ENCODE measurements at regions not wholly inside any gene's neighbourhood (a gene's known extent, or its start where the extent isn't known, plus 50 kb on each side); places are given as distances from the start of the nearest gene placed in this dataset.

DNA sequence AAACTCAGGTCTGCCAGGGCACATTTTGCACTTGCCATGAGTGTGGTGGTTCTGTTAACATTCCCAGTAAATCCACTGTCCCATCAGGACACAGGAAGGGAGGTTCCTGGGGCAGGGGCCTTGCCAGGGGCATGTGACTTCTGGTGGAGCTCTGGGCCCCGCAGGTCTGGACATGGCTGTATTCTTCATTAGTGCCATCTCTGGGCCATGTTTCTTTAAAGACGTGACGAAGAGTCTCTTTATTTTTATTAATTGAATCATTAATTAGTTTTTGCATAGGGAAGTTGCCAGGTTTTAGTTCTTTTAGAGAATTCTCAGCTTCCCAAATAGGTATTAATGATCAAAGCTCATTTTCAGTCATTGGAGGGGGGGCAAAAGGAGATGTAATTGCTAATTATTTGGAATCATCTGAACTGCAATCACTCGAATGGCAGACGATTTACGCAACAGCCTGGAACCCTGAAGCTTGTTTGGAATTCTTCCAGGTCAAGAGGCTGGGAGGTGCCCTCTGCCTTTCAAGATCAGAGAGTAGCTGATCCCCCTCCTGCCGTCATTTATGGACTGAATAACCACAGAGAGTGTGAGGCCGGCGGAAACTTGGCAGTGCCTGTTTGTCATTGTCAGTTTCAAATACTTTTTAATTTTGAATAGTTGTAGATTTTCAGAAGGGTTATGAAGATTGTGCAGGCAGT is 106.2 kb downstream of the RTP5 start:
- Histone ChIP-seq H3K27me3 (ENCODE audit: control insufficient read depth in 3 of 3, insufficient read depth in 3 of 3, low read length in 2 of 3) (no peaks in the 10 kb centered on the region), H3K27ac (ENCODE audit: low read depth in 1 of 2, low read length in 1 of 2) (no peak overlapping the region), H3K4me1 (ENCODE audit: control insufficient read depth in 5 of 5, insufficient read depth in 5 of 5, low read length in 5 of 5) (peaks cover 0 to 9% (median 0%) of the 10 kb centered on the region in 5 donors), H3K9ac (ENCODE audit: insufficient read depth in 1 of 2, low read length in 2 of 2) (no peak overlapping the region), H3K4me3 (no peak overlapping the region), H3K36me3 (ENCODE audit: control insufficient read depth in 4 of 4, insufficient read depth in 4 of 4, low read length in 4 of 4) (no peaks in the 10 kb centered on the region), H3K9me3 (ENCODE audit: control insufficient read depth in 4 of 4, insufficient read depth in 3 of 4, low read length in 3 of 4) (no peaks in the 10 kb centered on the region)
- DNase-seq (peak; percentile 29 to 58 (median 40)), ATAC-seq (ENCODE audit: insufficient read depth, low FRiP score) (no peak)
- 60 to 79% methylated on average over 9 of the region's 9 CpGs for WGBS, 2 donors
- TF ChIP-seq, protein P1, sequence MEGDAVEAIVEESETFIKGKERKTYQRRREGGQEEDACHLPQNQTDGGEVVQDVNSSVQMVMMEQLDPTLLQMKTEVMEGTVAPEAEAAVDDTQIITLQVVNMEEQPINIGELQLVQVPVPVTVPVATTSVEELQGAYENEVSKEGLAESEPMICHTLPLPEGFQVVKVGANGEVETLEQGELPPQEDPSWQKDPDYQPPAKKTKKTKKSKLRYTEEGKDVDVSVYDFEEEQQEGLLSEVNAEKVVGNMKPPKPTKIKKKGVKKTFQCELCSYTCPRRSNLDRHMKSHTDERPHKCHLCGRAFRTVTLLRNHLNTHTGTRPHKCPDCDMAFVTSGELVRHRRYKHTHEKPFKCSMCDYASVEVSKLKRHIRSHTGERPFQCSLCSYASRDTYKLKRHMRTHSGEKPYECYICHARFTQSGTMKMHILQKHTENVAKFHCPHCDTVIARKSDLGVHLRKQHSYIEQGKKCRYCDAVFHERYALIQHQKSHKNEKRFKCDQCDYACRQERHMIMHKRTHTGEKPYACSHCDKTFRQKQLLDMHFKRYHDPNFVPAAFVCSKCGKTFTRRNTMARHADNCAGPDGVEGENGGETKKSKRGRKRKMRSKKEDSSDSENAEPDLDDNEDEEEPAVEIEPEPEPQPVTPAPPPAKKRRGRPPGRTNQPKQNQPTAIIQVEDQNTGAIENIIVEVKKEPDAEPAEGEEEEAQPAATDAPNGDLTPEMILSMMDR (IDR thresholded peaks at IDR 0.05; ENCODE audit: control extremely low read depth, extremely low read depth) = no peak

DNA sequence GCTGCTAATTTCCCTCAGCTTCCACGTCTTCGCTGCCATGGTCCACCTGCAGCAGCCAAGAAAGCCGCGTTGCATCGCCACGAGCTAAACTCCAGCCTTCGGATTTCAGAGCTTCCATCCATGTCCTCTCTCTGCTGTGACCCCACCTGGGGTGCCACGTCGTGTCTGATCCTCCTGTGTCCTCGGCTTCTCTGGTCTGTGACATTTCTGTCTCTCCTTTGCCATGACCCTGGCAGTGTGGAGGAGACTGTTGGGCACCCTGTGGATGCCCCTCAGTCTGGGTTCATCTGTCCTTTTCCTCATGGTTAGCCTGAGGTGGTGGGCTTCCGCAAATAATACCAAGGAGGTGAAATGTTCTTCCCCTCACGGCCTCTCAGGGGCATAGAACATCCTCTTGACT is 106.8 kb downstream of the RTP5 start:
- TF ChIP-seq, protein P1 (IDR thresholded peaks at IDR 0.05; ENCODE audit: control extremely low read depth, extremely low read depth) = no peak
- Histone ChIP-seq H3K27me3 (ENCODE audit: control insufficient read depth in 3 of 3, insufficient read depth in 3 of 3, low read length in 2 of 3) (no peaks in the 10 kb centered on the region), H3K36me3 (ENCODE audit: control insufficient read depth in 4 of 4, insufficient read depth in 4 of 4, low read length in 4 of 4) (no peaks in the 10 kb centered on the region), H3K4me1 (ENCODE audit: control insufficient read depth in 5 of 5, insufficient read depth in 5 of 5, low read length in 5 of 5) (peaks cover 0 to 9% (median 0%) of the 10 kb centered on the region in 5 donors), H3K27ac (ENCODE audit: low read depth in 1 of 2, low read length in 1 of 2) (no peak overlapping the region), H3K9me3 (ENCODE audit: control insufficient read depth in 4 of 4, insufficient read depth in 3 of 4, low read length in 3 of 4) (no peaks in the 10 kb centered on the region), H3K9ac (ENCODE audit: insufficient read depth in 1 of 2, low read length in 2 of 2) (no peak overlapping the region), H3K4me3 (no peak overlapping the region)
- WGBS, 2 donors = 80 to 87% methylated on average over 12 of the region's 12 CpGs
- ATAC-seq (ENCODE audit: insufficient read depth, low FRiP score) (no peak), DNase-seq (no peak)

DNA sequence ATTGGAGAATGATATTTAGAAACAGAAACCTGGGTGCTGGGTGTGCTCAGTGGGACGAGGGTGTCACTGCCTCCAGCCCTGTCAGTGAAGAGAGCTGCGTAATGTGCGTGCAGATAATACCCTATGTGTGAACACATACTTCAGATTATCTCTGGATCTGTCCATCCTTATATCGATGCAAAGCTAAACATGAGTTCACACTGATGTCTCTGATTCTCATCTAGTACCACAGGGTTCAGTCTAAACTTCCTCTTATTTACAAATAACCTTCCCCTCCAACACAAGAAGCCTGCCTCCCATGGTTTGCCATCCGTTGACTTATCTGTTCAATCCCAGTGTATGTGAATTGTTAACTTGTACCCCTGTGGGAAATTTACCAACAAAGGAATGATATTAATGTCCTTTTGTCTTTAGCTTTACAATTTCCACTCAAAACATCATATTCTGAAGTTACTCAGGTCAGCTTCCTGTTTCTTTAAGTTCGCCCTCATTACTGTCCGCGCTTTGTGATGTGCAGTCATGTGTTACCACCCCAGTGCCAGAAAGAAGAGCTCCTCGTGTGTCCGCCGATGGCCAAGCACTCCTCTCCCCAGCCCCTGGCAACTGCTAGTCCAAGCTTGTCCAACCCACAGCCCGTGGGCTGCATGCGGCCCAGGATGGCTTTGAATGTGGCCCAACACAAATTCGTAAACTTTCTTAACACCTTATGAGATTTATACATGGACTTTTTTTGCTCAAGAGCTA is 108.2 kb downstream of the RTP5 start:
- 94% methylated on average over 14 of the region's 14 CpGs for WGBS, 2 donors
- TF ChIP-seq, protein P1 (IDR thresholded peaks at IDR 0.05; ENCODE audit: control extremely low read depth, extremely low read depth) = no peak
- H3K9me3 ChIP-seq (ENCODE audit: control insufficient read depth in 4 of 4, insufficient read depth in 3 of 4, low read length in 3 of 4) = no peaks in the 10 kb centered on the region
- no peak overlapping the region for H3K4me3 ChIP-seq
- DNase-seq = no peak
- no peaks in the 10 kb centered on the region for H3K36me3 ChIP-seq (ENCODE audit: control insufficient read depth in 4 of 4, insufficient read depth in 4 of 4, low read length in 4 of 4)
- no peak for ATAC-seq (ENCODE audit: insufficient read depth, low FRiP score)
- peaks cover 0 to 9% (median 0%) of the 10 kb centered on the region in 5 donors for H3K4me1 ChIP-seq (ENCODE audit: control insufficient read depth in 5 of 5, insufficient read depth in 5 of 5, low read length in 5 of 5)
- no peaks in the 10 kb centered on the region for H3K27me3 ChIP-seq (ENCODE audit: control insufficient read depth in 3 of 3, insufficient read depth in 3 of 3, low read length in 2 of 3)
- no peak overlapping the region for H3K9ac ChIP-seq (ENCODE audit: insufficient read depth in 1 of 2, low read length in 2 of 2)
- no peak overlapping the region for H3K27ac ChIP-seq (ENCODE audit: low read depth in 1 of 2, low read length in 1 of 2)

Data from lung (tissue), 11 donors.